ENCODE measurements at regions not wholly inside any gene's neighbourhood (a gene's known extent, or its start where the extent isn't known, plus 50 kb on each side); places are given as distances from the start of the nearest gene placed in this dataset.

DNA sequence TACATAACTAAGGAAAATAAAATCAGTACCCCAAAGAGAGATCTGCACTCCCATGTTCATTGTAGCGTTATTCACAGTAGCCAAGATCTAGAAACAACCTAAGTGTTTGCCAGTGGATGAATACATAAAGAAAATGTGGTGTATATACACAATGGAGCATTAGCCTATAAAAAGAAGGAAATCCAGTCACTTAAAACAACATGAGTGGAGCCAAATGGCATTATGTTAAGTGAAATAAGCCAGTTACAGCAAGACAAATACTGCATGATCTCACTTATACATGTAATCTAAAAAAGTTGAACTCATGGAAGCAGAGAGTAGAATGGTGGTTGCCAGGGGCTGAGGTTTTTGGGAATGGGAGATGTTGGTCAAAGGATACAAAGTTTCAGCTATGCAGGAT lies 508.3 kb upstream of the B3GALT2 start:
- no peaks in the 10 kb centered on the region for H3K9me3 Mint-ChIP-seq
- H3K36me3 ChIP-seq (ENCODE audit: control insufficient read depth, insufficient read depth, low read length): no peaks in the 10 kb centered on the region
- H3K27me3 ChIP-seq (ENCODE audit: control insufficient read depth, insufficient read depth, low read length, poor library complexity, severe bottlenecking): no peaks in the 10 kb centered on the region
- H3K4me1 Mint-ChIP-seq: no peaks in the 10 kb centered on the region
- no peak overlapping the region for H3K4me3 ChIP-seq (ENCODE audit: low read length)
- H3K9ac ChIP-seq (ENCODE audit: extremely low read depth, low read length, poor library complexity, severe bottlenecking): no peak overlapping the region
- H3K36me3 Mint-ChIP-seq (ENCODE audit: low read depth): no peaks in the 10 kb centered on the region
- WGBS, 2 experiments (ENCODE audit: insufficient coverage in 1 of 2, insufficient read length in 1 of 2): 88% methylated on average over 1 of the region's 1 CpG; no CpG with 5 or more reads in 1 of the 2 experiments
- no peak overlapping the region for H3K27ac ChIP-seq (ENCODE audit: low read depth, low read length)
- H3K4me3 Mint-ChIP-seq: no peak overlapping the region
- TF ChIP-seq, protein P1, sequence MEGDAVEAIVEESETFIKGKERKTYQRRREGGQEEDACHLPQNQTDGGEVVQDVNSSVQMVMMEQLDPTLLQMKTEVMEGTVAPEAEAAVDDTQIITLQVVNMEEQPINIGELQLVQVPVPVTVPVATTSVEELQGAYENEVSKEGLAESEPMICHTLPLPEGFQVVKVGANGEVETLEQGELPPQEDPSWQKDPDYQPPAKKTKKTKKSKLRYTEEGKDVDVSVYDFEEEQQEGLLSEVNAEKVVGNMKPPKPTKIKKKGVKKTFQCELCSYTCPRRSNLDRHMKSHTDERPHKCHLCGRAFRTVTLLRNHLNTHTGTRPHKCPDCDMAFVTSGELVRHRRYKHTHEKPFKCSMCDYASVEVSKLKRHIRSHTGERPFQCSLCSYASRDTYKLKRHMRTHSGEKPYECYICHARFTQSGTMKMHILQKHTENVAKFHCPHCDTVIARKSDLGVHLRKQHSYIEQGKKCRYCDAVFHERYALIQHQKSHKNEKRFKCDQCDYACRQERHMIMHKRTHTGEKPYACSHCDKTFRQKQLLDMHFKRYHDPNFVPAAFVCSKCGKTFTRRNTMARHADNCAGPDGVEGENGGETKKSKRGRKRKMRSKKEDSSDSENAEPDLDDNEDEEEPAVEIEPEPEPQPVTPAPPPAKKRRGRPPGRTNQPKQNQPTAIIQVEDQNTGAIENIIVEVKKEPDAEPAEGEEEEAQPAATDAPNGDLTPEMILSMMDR (conservative IDR thresholded peaks at IDR 0.05): no peak
- H3K27ac Mint-ChIP-seq: no peak overlapping the region
- DNase-seq: no peak
- H3K27me3 Mint-ChIP-seq (ENCODE audit: insufficient read depth): no peaks in the 10 kb centered on the region
- no peaks in the 10 kb centered on the region for H3K4me1 ChIP-seq (ENCODE audit: control insufficient read depth, insufficient read depth, low read length)
- no peaks in the 10 kb centered on the region for H3K9me3 ChIP-seq (ENCODE audit: control insufficient read depth, low read length)

GRCh38 chr1:193685986-193686385 lies 499.6 kb upstream of the B3GALT2 start:
- no peaks in the 10 kb centered on the region for H3K27me3 Mint-ChIP-seq (ENCODE audit: insufficient read depth)
- no peaks in the 10 kb centered on the region for H3K27me3 ChIP-seq (ENCODE audit: control insufficient read depth, insufficient read depth, low read length, poor library complexity, severe bottlenecking)
- TF ChIP-seq, protein P1 (conservative IDR thresholded peaks at IDR 0.05): no peak
- no peak overlapping the region for H3K27ac ChIP-seq (ENCODE audit: low read depth, low read length)
- no peak overlapping the region for H3K4me3 Mint-ChIP-seq
- no peaks in the 10 kb centered on the region for H3K4me1 ChIP-seq (ENCODE audit: control insufficient read depth, insufficient read depth, low read length)
- H3K4me3 ChIP-seq (ENCODE audit: low read length): no peak overlapping the region
- 90 to 91% methylated on average over 2 of the region's 2 CpGs for WGBS, 2 experiments (ENCODE audit: insufficient coverage in 1 of 2, insufficient read length in 1 of 2)
- H3K36me3 ChIP-seq (ENCODE audit: control insufficient read depth, insufficient read depth, low read length): no peaks in the 10 kb centered on the region
- no peaks in the 10 kb centered on the region for H3K9me3 ChIP-seq (ENCODE audit: control insufficient read depth, low read length)
- no peak overlapping the region for H3K27ac Mint-ChIP-seq
- DNase-seq: no peak
- H3K9me3 Mint-ChIP-seq: no peaks in the 10 kb centered on the region
- peaks cover under 1% of the 10 kb centered on the region for H3K4me1 Mint-ChIP-seq
- H3K9ac ChIP-seq (ENCODE audit: extremely low read depth, low read length, poor library complexity, severe bottlenecking): no peak overlapping the region
- no peaks in the 10 kb centered on the region for H3K36me3 Mint-ChIP-seq (ENCODE audit: low read depth)

- Histone ChIP-seq H3K4me1 (ENCODE audit: control insufficient read depth, insufficient read depth, low read length) (no peaks in the 10 kb centered on the region), H3K9ac (ENCODE audit: extremely low read depth, low read length, poor library complexity, severe bottlenecking) (no peak overlapping the region), H3K27ac (ENCODE audit: low read depth, low read length) (no peak overlapping the region), H3K36me3 (ENCODE audit: control insufficient read depth, insufficient read depth, low read length) (no peaks in the 10 kb centered on the region), H3K27me3 (ENCODE audit: control insufficient read depth, insufficient read depth, low read length, poor library complexity, severe bottlenecking) (no peaks in the 10 kb centered on the region), H3K4me3 (ENCODE audit: low read length) (no peak overlapping the region), H3K9me3 (ENCODE audit: control insufficient read depth, low read length) (no peaks in the 10 kb centered on the region)
- no peaks in the 10 kb centered on the region for H3K27me3 Mint-ChIP-seq (ENCODE audit: insufficient read depth)
- no peak for DNase-seq
- no peaks in the 10 kb centered on the region for H3K9me3 Mint-ChIP-seq
- H3K4me3 Mint-ChIP-seq: no peak overlapping the region
- H3K4me1 Mint-ChIP-seq: peaks cover 8% of the 10 kb centered on the region
- no peak overlapping the region for H3K27ac Mint-ChIP-seq
- WGBS, 2 experiments (ENCODE audit: insufficient coverage in 1 of 2, insufficient read length in 1 of 2): 100% methylated on average over 1 of the region's 1 CpG; no CpG with 5 or more reads in 1 of the 2 experiments
- TF ChIP-seq, protein P1 (conservative IDR thresholded peaks at IDR 0.05): no peak
- no peaks in the 10 kb centered on the region for H3K36me3 Mint-ChIP-seq (ENCODE audit: low read depth)
Observed at GRCh38 chr1:193681422-193681821, 495.0 kb upstream of the B3GALT2 start.
